ENCODE measurements at regions not wholly inside any gene's neighbourhood (a gene's known extent, or its start where the extent isn't known, plus 50 kb on each side); places are given as distances from the start of the nearest gene placed in this dataset.
A peak's percentile ranks its signal among the peaks of the same experiment; 100 is the strongest.
"Not testable (repeated sequence)": the region's sequence is repeated elsewhere in the genome, so short reads cannot be mapped to it uniquely, and the experiment has no call there.

- H3K4me3 ChIP-seq (ENCODE audit: low read depth, low read length) = no peak overlapping the region
- peaks cover 1% of the 10 kb centered on the region for H3K27me3 ChIP-seq (replicated peaks; ENCODE audit: control insufficient read depth, insufficient read depth, low read length)
- Mint-ChIP-seq H3K9me3 (ENCODE audit: unreplicated experiment) (no peaks in the 10 kb centered on the region), H3K4me1 (ENCODE audit: low read depth, unreplicated experiment) (no peaks in the 10 kb centered on the region), H3K27ac (ENCODE audit: unreplicated experiment) (no peak overlapping the region), H3K4me3 (ENCODE audit: unreplicated experiment) (no peak overlapping the region), H3K36me3 (ENCODE audit: insufficient read depth, unreplicated experiment) (no peaks in the 10 kb centered on the region), H3K27me3 (ENCODE audit: insufficient read depth, unreplicated experiment) (peaks cover 21% of the 10 kb centered on the region)
- H3K36me3 ChIP-seq (ENCODE audit: control insufficient read depth, insufficient read depth, low read length) = no peaks in the 10 kb centered on the region
- ChIA-PET POLR2A (no interaction called here), CTCF (no interaction called here)
- BruUV-seq (replicated peaks) = no TSS peak
- H3K4me1 ChIP-seq = no peaks in the 10 kb centered on the region
- intact Hi-C loops (cut with micrococcal nuclease; ENCODE audit: unreplicated experiment) = no loop called here
- DNase-seq = no peak
- TF ChIP-seq, protein P1, sequence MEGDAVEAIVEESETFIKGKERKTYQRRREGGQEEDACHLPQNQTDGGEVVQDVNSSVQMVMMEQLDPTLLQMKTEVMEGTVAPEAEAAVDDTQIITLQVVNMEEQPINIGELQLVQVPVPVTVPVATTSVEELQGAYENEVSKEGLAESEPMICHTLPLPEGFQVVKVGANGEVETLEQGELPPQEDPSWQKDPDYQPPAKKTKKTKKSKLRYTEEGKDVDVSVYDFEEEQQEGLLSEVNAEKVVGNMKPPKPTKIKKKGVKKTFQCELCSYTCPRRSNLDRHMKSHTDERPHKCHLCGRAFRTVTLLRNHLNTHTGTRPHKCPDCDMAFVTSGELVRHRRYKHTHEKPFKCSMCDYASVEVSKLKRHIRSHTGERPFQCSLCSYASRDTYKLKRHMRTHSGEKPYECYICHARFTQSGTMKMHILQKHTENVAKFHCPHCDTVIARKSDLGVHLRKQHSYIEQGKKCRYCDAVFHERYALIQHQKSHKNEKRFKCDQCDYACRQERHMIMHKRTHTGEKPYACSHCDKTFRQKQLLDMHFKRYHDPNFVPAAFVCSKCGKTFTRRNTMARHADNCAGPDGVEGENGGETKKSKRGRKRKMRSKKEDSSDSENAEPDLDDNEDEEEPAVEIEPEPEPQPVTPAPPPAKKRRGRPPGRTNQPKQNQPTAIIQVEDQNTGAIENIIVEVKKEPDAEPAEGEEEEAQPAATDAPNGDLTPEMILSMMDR (IDR thresholded peaks at IDR 0.05; ENCODE audit: insufficient read depth in 1 of 2, low read depth in 1 of 2, low read length in 1 of 2, severe bottlenecking in 1 of 2, unreplicated experiment in 1 of 2) = no peak
- no peaks in the 10 kb centered on the region for H3K9me3 ChIP-seq
Measured at GRCh38 chr11:45374130-45374529, 88.0 kb upstream of the SYT13 start.

DNA sequence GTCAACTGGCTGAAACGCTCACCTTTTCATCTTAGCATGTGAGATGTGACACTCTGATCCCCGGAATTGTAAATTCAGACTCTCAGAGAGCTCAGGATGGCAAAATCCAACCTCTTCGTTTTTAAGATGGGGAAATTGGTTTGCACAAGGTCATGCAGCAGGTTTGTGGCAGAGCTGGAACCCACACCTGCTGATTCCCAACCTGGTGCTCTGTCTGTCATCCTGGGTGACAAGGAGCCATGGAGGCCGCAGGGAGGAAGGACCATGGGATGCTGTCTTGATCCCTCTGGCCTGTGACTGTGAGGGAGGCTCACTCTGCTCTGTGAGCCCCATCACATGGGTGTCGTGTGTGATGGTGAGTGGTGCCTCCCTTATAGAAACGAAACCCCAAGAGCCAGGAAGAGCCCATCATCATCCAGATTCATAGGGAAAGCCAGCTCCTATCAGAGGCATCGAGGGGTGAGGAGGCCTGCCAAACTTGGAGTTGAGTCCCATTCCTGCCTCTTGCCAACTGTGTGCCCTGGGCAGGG, 87.4 kb upstream of the SYT13 start:
- peak in 1 of 2 experiments; percentile 13 for DNase-seq
- H3K27ac Mint-ChIP-seq (ENCODE audit: unreplicated experiment) = no peak overlapping the region
- no peaks in the 10 kb centered on the region for H3K9me3 Mint-ChIP-seq (ENCODE audit: unreplicated experiment)
- intact Hi-C loops (cut with micrococcal nuclease; ENCODE audit: unreplicated experiment) = no loop called here
- Histone ChIP-seq H3K27me3 (replicated peaks; ENCODE audit: control insufficient read depth, insufficient read depth, low read length) (peaks cover 1% of the 10 kb centered on the region), H3K36me3 (ENCODE audit: control insufficient read depth, insufficient read depth, low read length) (no peaks in the 10 kb centered on the region), H3K4me1 (no peaks in the 10 kb centered on the region), H3K9me3 (no peaks in the 10 kb centered on the region), H3K4me3 (ENCODE audit: low read depth, low read length) (no peak overlapping the region)
- TF ChIP-seq, protein P1 (IDR thresholded peaks at IDR 0.05; ENCODE audit: insufficient read depth in 1 of 2, low read depth in 1 of 2, low read length in 1 of 2, severe bottlenecking in 1 of 2, unreplicated experiment in 1 of 2) = no peak
- H3K27me3 Mint-ChIP-seq (ENCODE audit: insufficient read depth, unreplicated experiment) = peaks cover 24% of the 10 kb centered on the region
- no TSS peak for BruUV-seq (replicated peaks)
- no peaks in the 10 kb centered on the region for H3K4me1 Mint-ChIP-seq (ENCODE audit: low read depth, unreplicated experiment)
- POLR2A ChIA-PET = no interaction called here
- H3K36me3 Mint-ChIP-seq (ENCODE audit: insufficient read depth, unreplicated experiment) = no peaks in the 10 kb centered on the region
- no peak overlapping the region for H3K4me3 Mint-ChIP-seq (ENCODE audit: unreplicated experiment)
- CTCF ChIA-PET = no interaction called here

DNA sequence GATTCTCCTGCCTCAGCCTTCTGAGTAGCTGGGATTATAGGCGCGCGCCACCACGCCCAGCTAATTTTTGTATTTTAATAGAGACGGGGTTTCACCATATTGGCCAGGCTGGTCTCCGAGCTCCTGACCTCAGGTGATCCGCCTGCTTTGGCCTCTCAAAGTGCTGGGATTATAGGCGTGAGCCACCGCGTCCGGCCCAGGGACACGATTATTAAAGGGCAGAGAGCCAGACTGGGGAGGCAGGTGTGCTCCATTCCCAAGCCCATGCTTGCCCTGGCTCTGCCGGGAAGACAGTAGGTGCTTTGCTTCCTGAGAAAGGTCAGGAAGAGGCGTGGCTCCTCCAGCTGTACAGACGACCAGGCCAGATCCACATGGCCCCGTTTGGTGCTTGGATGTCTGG, 86.3 kb upstream of the SYT13 start:
- H3K4me3 ChIP-seq (ENCODE audit: low read depth, low read length); H3K4me3 Mint-ChIP-seq (ENCODE audit: unreplicated experiment); H3K36me3 Mint-ChIP-seq (ENCODE audit: insufficient read depth, unreplicated experiment); H3K36me3 ChIP-seq (ENCODE audit: control insufficient read depth, insufficient read depth, low read length); H3K9me3 Mint-ChIP-seq (ENCODE audit: unreplicated experiment); H3K9me3 ChIP-seq; H3K4me1 Mint-ChIP-seq (ENCODE audit: low read depth, unreplicated experiment); H3K27ac Mint-ChIP-seq (ENCODE audit: unreplicated experiment); POLR2A ChIA-PET; H3K27me3 ChIP-seq (replicated peaks; ENCODE audit: control insufficient read depth, insufficient read depth, low read length); intact Hi-C loops (cut with micrococcal nuclease; ENCODE audit: unreplicated experiment); BruUV-seq (replicated peaks); H3K4me1 ChIP-seq: not testable (repeated sequence)
- DNase-seq = peak in 1 of 2 experiments; percentile 31
- peaks cover 32% of the 10 kb centered on the region for H3K27me3 Mint-ChIP-seq (ENCODE audit: insufficient read depth, unreplicated experiment)
- CTCF ChIA-PET = interaction anchor here (1.7 to 2.5 kb wide), 3 partner anchors 32 to 399 kb away, joined by 7 to 49 read pairs (median 36); no protein-coding TSS in a partner anchor

Data from Caco-2 (cell line).